Astrocyte of the cerebellum (primary cell): ENCODE measurements at regions not wholly inside any gene's neighbourhood (a gene's known extent, or its start where the extent isn't known, plus 50 kb on each side); places are given as distances from the start of the nearest gene placed in this dataset.

Experiments used
- DNase-seq: peaks from one replicate; pipeline ENCODE4 v3.0.0-alpha.2; 2011; ENCODE audit warnings: low read depth
- H3K4me3 ChIP-seq: 2 replicates; pipeline ENCODE4 v1.5.1; 2011; ENCODE audit warnings: mild to moderate bottlenecking, low read depth, low read length, moderate library complexity
- CTCF ChIP-seq: IDR thresholded peaks from 2 replicates; pipeline ENCODE4 v1.5.1; 2012; ENCODE audit warnings: low read length, low read depth, moderate library complexity, mild to moderate bottlenecking; ENCODE audit errors: missing control alignments
- in situ Hi-C: cut with HindIII; loops from 2 replicates; pipeline ENCODE4 v1.10.0; 2017; ENCODE audit warnings: low sequenced_read_pairs

- no peak for DNase-seq
- TF ChIP-seq CTCF, result no peak
- in situ Hi-C loops, result no loop called here
- H3K4me3 ChIP-seq, result no peak overlapping the region
Observed at GRCh38 chr1:95852483-95853070, 618.6 kb downstream of the RWDD3 start.

DNA sequence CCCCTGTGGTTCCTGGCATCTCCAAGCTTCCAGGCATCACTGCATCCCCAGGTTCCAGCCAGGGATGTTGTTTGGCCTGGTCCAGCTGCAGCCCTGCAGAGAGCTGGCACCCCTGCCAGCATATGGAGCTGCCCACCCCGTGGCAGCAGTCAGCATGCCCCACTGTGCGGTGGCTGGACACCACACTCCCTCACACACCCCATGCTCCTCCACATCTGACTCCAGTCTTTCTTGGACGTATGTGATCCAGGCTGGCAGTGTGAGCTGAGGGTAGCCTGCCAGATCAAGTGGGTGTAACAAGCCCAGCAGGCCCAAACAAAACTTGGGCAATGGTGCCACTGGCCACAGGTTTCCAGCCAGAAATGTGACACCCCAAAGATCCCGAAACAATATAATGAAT is 620.4 kb downstream of the RWDD3 start:
- no peak for DNase-seq
- H3K4me3 ChIP-seq, result no peak overlapping the region
- in situ Hi-C loops, result no loop called here
- no peak for TF ChIP-seq CTCF

DNA sequence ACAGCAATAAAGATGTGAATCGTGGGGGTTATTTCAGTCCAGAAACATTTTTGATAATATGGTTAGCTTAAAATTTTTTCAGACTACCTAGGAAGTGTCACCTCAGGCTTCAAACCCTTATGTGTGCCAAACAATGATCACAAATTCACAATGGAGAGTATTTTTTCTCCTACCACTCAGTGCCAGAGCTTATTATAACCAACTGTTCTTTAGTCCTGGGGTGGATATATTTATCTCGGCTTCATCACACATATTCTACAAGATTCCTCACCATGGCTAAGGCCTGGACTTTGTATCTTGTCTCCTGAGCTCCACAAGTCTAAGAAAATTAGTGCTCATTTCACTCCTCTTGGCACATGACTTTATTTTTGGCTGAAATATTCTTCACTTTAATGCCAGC is 629.1 kb downstream of the RWDD3 start:
- TF ChIP-seq CTCF, result no peak
- no peak for DNase-seq
- no peak overlapping the region for H3K4me3 ChIP-seq
- in situ Hi-C loops, result no loop called here

DNA sequence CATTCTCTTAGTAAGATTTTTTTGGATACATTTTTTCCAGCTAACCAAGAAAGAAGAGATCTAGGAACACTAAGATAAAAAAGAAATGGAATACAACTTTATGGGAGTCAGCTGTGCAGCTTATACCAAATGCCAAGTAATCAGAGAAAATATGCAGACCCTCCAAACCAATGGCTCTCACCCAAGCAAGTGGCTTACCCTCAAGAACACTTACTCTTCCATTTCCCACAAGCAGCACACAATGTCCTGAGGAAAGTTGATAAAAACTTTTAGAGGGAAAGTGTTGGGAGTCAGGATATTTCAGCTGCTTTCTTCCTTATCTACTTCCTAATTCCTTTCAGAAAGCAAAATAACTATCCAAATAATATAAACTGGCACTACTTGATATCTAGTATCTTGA is 631.8 kb downstream of the RWDD3 start:
- in situ Hi-C loops, result no loop called here
- DNase-seq, result no peak
- no peak for TF ChIP-seq CTCF
- no peak overlapping the region for H3K4me3 ChIP-seq

- DNase-seq, result no peak
- TF ChIP-seq CTCF, result no peak
- no peak overlapping the region for H3K4me3 ChIP-seq
- in situ Hi-C loops, result no loop called here
Observed at GRCh38 chr1:95876276-95876675, 642.3 kb downstream of the RWDD3 start.

- in situ Hi-C loops, result no loop called here
- H3K4me3 ChIP-seq, result no peak overlapping the region
- TF ChIP-seq CTCF, result no peak
- DNase-seq, result no peak
Observed at GRCh38 chr1:95879498-95880050, 645.6 kb downstream of the RWDD3 start.
